Osteoblast (primary cell): ENCODE measurements at regions not wholly inside any gene's neighbourhood (a gene's known extent, or its start where the extent isn't known, plus 50 kb on each side); places are given as distances from the start of the nearest gene placed in this dataset.

Source experiments
- DNase-seq: peaks from one replicate; pipeline ENCODE4 v3.0.0; 2011; ENCODE audit warnings: low spot score, mixed read lengths; ENCODE audit not compliant: insufficient read length; ENCODE audit errors: missing footprints
- H2AFZ ChIP-seq: 2 replicates; pipeline ENCODE4 v1.6.0; 2011; ENCODE audit warnings: mild to moderate bottlenecking, low read length
- H3K27ac ChIP-seq: 2 replicates; pipeline ENCODE4 v1.5.1; 2011; ENCODE audit warnings: mild to moderate bottlenecking, low read depth, low read length, moderate library complexity
- H3K27me3 ChIP-seq: 2 replicates; pipeline ENCODE4 v1.6.0; 2012; ENCODE audit warnings: mild to moderate bottlenecking, control low read depth, inconsistent platforms, low read length, moderate library complexity; ENCODE audit not compliant: insufficient read depth
- H3K36me3 ChIP-seq: 2 replicates; pipeline ENCODE4 v1.5.1; 2011; ENCODE audit warnings: mild to moderate bottlenecking, low read length, control low read depth, moderate library complexity; ENCODE audit not compliant: insufficient read depth
- H3K4me1 ChIP-seq: 2 replicates; pipeline ENCODE4 v1.5.1; 2011; ENCODE audit warnings: mild to moderate bottlenecking, low read length, control low read depth, moderate library complexity; ENCODE audit not compliant: insufficient read depth
- H3K4me2 ChIP-seq: 2 replicates; pipeline ENCODE4 v1.6.0; 2011; ENCODE audit warnings: mild to moderate bottlenecking, low read length; ENCODE audit not compliant: insufficient read depth
- H3K4me3 ChIP-seq: fragments of 200-600 bp; sonication (generic); 3 replicates; pipeline ENCODE4 v1.5.1; 2012; ENCODE audit warnings: mild to moderate bottlenecking, low read length, inconsistent platforms; ENCODE audit not compliant: insufficient read depth
- H3K79me2 ChIP-seq: 2 replicates; pipeline ENCODE4 v1.6.0; 2012; ENCODE audit warnings: mild to moderate bottlenecking, low read length, control low read depth, inconsistent platforms; ENCODE audit not compliant: insufficient read depth
- H3K9me3 ChIP-seq: 2 replicates; pipeline ENCODE4 v1.5.1; 2011; ENCODE audit warnings: low read depth, low read length, control low read depth
- H4K20me1 ChIP-seq: 2 replicates; pipeline ENCODE4 v1.6.0; 2012; ENCODE audit warnings: mild to moderate bottlenecking, low read length, control low read depth; ENCODE audit not compliant: insufficient read depth
- CTCF ChIP-seq: IDR thresholded peaks from 2 replicates; pipeline ENCODE4 v1.5.1; 2011; ENCODE audit warnings: mild to moderate bottlenecking, low read depth, low read length, moderate library complexity; ENCODE audit errors: extremely low read depth

DNA sequence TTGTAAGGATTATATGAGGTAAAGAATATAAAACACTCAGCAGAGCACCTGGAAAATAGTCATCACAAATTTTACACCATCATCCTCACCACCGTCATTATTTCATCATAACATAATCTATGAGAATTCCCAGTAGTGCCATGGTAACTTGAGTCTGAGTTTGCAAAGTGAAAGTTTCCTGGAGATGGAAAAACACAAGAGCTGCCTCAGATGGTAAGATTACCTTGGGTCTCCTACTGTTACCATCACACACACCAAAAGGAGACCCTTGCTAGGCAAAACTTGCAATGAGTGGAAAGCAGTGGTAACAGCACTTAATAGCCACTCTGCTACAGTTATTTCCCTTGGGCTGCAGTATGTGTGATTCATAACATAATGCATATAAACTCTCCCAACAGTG is 589.8 kb downstream of the RNF144B start:
- DNase-seq = no peak
- TF ChIP-seq CTCF = no peak
- Histone ChIP-seq H3K36me3 (no peaks in the 10 kb centered on the region), H3K27ac (no peak overlapping the region), H4K20me1 (no peaks in the 10 kb centered on the region), H3K4me1 (no peaks in the 10 kb centered on the region), H3K27me3 (no peaks in the 10 kb centered on the region), H3K4me3 (no peak overlapping the region), H3K9me3 (no peaks in the 10 kb centered on the region), H2AFZ (no peak overlapping the region), H3K79me2 (no peaks in the 10 kb centered on the region), H3K4me2 (no peak overlapping the region)

GRCh38 chr6:18978337-18979128 is 591.4 kb downstream of the RNF144B start:
- TF ChIP-seq CTCF = no peak
- no peak overlapping the region for H2AFZ ChIP-seq
- no peaks in the 10 kb centered on the region for H3K79me2 ChIP-seq
- no peaks in the 10 kb centered on the region for H4K20me1 ChIP-seq
- H3K27ac ChIP-seq = no peak overlapping the region
- H3K4me2 ChIP-seq = no peak overlapping the region
- H3K27me3 ChIP-seq = no peaks in the 10 kb centered on the region
- no peaks in the 10 kb centered on the region for H3K36me3 ChIP-seq
- H3K4me1 ChIP-seq = no peaks in the 10 kb centered on the region
- DNase-seq = no peak
- no peak overlapping the region for H3K4me3 ChIP-seq
- H3K9me3 ChIP-seq = no peaks in the 10 kb centered on the region

GRCh38 chr6:18985061-18985460 is 597.9 kb downstream of the RNF144B start:
- H3K4me3 ChIP-seq = no peak overlapping the region
- no peaks in the 10 kb centered on the region for H4K20me1 ChIP-seq
- H3K4me1 ChIP-seq = no peaks in the 10 kb centered on the region
- H3K36me3 ChIP-seq = no peaks in the 10 kb centered on the region
- H3K27me3 ChIP-seq = no peaks in the 10 kb centered on the region
- TF ChIP-seq CTCF = no peak
- H3K27ac ChIP-seq = no peak overlapping the region
- DNase-seq = no peak
- H3K9me3 ChIP-seq = no peaks in the 10 kb centered on the region
- H3K4me2 ChIP-seq = no peak overlapping the region
- no peaks in the 10 kb centered on the region for H3K79me2 ChIP-seq
- no peak overlapping the region for H2AFZ ChIP-seq

- Histone ChIP-seq H3K4me3 (no peak overlapping the region), H2AFZ (no peak overlapping the region), H3K4me1 (no peaks in the 10 kb centered on the region), H4K20me1 (no peaks in the 10 kb centered on the region), H3K79me2 (no peaks in the 10 kb centered on the region), H3K27ac (no peak overlapping the region), H3K27me3 (no peaks in the 10 kb centered on the region), H3K4me2 (no peak overlapping the region), H3K36me3 (no peaks in the 10 kb centered on the region), H3K9me3 (no peaks in the 10 kb centered on the region)
- DNase-seq = no peak
- TF ChIP-seq CTCF = no peak
These were observed 598.8 kb downstream of the RNF144B start for GRCh38 chr6:18985996-18986395.
